ENCODE measurements at regions not wholly inside any gene's neighbourhood (a gene's known extent, or its start where the extent isn't known, plus 50 kb on each side); places are given as distances from the start of the nearest gene placed in this dataset.

DNA sequence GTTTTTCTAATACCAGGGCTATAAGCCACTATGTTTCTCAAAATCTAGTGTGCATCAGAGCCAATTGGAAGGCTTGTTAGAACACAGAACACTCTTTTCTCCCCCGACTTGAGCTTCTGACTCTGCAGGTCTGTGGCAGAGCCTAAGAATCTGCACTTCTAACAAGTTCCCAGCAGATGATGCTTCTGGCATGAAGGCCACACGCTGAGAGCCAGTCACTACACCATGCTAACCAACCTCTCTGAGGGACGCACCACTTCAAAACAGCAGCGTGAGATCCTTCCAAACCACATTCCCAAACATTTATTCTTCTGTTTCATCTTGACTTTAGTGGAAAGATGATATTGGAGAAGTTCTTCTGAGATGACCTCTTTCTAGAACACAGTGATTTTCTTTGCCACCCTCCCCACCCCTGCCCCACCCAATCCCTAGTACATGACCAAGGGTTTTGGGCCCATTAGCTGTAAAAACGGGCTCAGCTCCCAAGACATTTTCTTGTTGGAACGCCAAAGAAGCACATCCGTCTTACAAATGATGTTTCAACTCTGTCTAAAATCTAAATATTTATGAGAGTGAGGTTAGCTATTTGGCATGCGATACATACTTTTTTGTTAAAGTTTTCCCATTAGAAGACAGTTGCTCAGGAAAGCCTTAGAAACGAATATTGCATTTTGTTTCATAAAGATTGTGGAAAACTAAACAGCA, 391.9 kb downstream of the TMEM182 start:
- TF ChIP-seq EZH2 (IDR thresholded peaks at IDR 0.05; ENCODE audit: low read length): no peak
- TF ChIP-seq, protein P1, sequence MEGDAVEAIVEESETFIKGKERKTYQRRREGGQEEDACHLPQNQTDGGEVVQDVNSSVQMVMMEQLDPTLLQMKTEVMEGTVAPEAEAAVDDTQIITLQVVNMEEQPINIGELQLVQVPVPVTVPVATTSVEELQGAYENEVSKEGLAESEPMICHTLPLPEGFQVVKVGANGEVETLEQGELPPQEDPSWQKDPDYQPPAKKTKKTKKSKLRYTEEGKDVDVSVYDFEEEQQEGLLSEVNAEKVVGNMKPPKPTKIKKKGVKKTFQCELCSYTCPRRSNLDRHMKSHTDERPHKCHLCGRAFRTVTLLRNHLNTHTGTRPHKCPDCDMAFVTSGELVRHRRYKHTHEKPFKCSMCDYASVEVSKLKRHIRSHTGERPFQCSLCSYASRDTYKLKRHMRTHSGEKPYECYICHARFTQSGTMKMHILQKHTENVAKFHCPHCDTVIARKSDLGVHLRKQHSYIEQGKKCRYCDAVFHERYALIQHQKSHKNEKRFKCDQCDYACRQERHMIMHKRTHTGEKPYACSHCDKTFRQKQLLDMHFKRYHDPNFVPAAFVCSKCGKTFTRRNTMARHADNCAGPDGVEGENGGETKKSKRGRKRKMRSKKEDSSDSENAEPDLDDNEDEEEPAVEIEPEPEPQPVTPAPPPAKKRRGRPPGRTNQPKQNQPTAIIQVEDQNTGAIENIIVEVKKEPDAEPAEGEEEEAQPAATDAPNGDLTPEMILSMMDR (optimal IDR thresholded peaks at IDR 0.05 in 1 of 3, IDR thresholded peaks at IDR 0.05 in 1 of 3, conservative IDR thresholded peaks at IDR 0.05 in 1 of 3; ENCODE audit: extremely low read depth in 1 of 3, insufficient read depth in 2 of 3, low read length in 3 of 3): no peak
